ENCODE measurements at regions not wholly inside any gene's neighbourhood (a gene's known extent, or its start where the extent isn't known, plus 50 kb on each side); places are given as distances from the start of the nearest gene placed in this dataset.

DNA sequence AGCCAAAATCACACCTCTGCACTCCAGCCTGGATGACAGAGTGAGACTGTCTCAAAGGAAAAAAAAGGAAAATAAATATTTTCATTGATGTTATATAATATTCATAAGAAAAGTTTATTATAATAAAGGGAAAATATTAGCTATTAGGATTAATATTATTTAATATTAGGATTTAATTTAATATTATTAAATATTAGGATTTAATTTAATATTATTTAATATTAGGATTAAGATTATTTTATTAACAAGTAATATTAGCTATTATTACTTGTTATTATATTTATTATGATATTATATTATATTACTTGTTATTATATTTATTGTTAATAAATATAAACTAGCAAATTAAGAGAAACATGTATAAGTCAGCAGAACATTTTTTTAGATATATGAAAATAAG is 518.1 kb downstream of the FSCB start:
- TF ChIP-seq, protein P1, sequence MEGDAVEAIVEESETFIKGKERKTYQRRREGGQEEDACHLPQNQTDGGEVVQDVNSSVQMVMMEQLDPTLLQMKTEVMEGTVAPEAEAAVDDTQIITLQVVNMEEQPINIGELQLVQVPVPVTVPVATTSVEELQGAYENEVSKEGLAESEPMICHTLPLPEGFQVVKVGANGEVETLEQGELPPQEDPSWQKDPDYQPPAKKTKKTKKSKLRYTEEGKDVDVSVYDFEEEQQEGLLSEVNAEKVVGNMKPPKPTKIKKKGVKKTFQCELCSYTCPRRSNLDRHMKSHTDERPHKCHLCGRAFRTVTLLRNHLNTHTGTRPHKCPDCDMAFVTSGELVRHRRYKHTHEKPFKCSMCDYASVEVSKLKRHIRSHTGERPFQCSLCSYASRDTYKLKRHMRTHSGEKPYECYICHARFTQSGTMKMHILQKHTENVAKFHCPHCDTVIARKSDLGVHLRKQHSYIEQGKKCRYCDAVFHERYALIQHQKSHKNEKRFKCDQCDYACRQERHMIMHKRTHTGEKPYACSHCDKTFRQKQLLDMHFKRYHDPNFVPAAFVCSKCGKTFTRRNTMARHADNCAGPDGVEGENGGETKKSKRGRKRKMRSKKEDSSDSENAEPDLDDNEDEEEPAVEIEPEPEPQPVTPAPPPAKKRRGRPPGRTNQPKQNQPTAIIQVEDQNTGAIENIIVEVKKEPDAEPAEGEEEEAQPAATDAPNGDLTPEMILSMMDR (IDR thresholded peaks at IDR 0.05), result no peak
- Histone ChIP-seq H3K9me3 (no peaks in the 10 kb centered on the region), H3K27ac (no peak overlapping the region), H3K4me1 (no peaks in the 10 kb centered on the region), H3K36me3 (no peaks in the 10 kb centered on the region), H3K4me3 (no peak overlapping the region), H3K27me3 (no peaks in the 10 kb centered on the region)
- ATAC-seq (no peak), DNase-seq (no peak)
- intact Hi-C loops (cut with DNase I), result no loop called here

- intact Hi-C loops (cut with DNase I), result no loop called here
- no peaks in the 10 kb centered on the region for H3K9me3 ChIP-seq
- no peaks in the 10 kb centered on the region for H3K27me3 ChIP-seq
- no peak overlapping the region for H3K27ac ChIP-seq
- TF ChIP-seq, protein P1 (IDR thresholded peaks at IDR 0.05), result no peak
- no peaks in the 10 kb centered on the region for H3K4me1 ChIP-seq
- no peak overlapping the region for H3K4me3 ChIP-seq
- no peaks in the 10 kb centered on the region for H3K36me3 ChIP-seq
- peak in 1 of 4 donors; percentile 8 for DNase-seq
- no peak for ATAC-seq
Observed at GRCh38 chr14:43983721-43984120, 523.4 kb downstream of the FSCB start.

DNA sequence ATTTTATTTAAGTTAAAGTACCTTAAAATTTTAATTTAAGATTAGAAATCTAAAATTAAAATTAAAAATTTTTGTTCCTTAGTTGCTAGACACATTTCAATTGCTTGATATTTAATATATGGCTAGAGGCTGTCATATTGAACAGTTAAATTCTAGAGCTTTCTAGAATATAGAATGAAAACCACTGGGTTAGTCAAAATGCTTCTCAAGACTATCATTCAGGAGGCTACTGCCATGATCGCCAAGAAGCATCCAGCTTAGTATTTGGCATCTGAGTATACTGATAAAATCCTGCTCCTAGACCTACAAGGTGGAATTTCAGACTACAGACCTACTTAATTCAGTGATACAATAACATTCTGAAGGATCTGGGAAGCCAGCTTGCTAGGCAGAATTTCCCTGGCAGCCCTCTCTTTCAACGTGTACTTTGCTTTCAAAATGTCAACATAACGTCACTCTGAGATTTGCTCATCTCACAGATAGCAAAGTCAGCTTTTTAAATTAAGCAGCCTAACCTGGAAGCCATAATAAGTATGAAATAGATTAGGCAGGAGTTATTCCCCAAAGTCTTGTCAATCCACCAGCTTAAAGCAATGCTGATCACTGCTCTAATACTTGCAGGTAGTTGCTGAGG is 525.8 kb downstream of the FSCB start:
- Histone ChIP-seq H3K36me3 (no peaks in the 10 kb centered on the region), H3K4me1 (no peaks in the 10 kb centered on the region), H3K4me3 (no peak overlapping the region), H3K27ac (no peak overlapping the region), H3K27me3 (no peaks in the 10 kb centered on the region), H3K9me3 (no peaks in the 10 kb centered on the region)
- DNase-seq (no peak), ATAC-seq (no peak)
- TF ChIP-seq, protein P1 (IDR thresholded peaks at IDR 0.05), result no peak
- intact Hi-C loops (cut with DNase I), result no loop called here

- TF ChIP-seq, protein P1 (IDR thresholded peaks at IDR 0.05), result no peak
- no peaks in the 10 kb centered on the region for H3K4me1 ChIP-seq
- H3K4me3 ChIP-seq, result no peak overlapping the region
- ATAC-seq (no peak), DNase-seq (no peak)
- H3K36me3 ChIP-seq, result no peaks in the 10 kb centered on the region
- H3K27ac ChIP-seq, result no peak overlapping the region
- H3K9me3 ChIP-seq, result no peaks in the 10 kb centered on the region
- intact Hi-C loops (cut with DNase I), result no loop called here
- H3K27me3 ChIP-seq, result no peaks in the 10 kb centered on the region
Observed at GRCh38 chr14:43956741-43957140, 550.3 kb downstream of the FSCB start.

- TF ChIP-seq, protein P1 (IDR thresholded peaks at IDR 0.05), result no peak
- H3K27me3 ChIP-seq, result no peaks in the 10 kb centered on the region
- no peaks in the 10 kb centered on the region for H3K36me3 ChIP-seq
- H3K4me3 ChIP-seq, result no peak overlapping the region
- intact Hi-C loops (cut with DNase I), result no loop called here
- no peaks in the 10 kb centered on the region for H3K9me3 ChIP-seq
- no peak overlapping the region for H3K27ac ChIP-seq
- no peaks in the 10 kb centered on the region for H3K4me1 ChIP-seq
- DNase-seq, result no peak
- no peak for ATAC-seq
Observed at GRCh38 chr14:43949400-43949799, 557.7 kb downstream of the FSCB start.
